Activated CD4-positive, alpha-beta T cell treated with anti-CD3 and anti-CD28 coated beads for 36 hours (primary cell): ENCODE measurements at regions not wholly inside any gene's neighbourhood (a gene's known extent, or its start where the extent isn't known, plus 50 kb on each side); places are given as distances from the start of the nearest gene placed in this dataset.
"Not testable (repeated sequence)": the region's sequence is repeated elsewhere in the genome, so short reads cannot be mapped to it uniquely, and the experiment has no call there.

Experiments
- ATAC-seq: fragments of 200-7000 bp; cut with Tn5 transposase; one replicate; pipeline ENCODE4 v1.10.0; 2021; ENCODE audit warnings: mild to moderate bottlenecking, moderate library complexity
- CTCF ChIA-PET: fragments of 350-600 bp; sonication (Branson Sonifier 250); formaldehyde crosslinking; loops from one replicate; lab custom pipeline; 2021; ENCODE audit warnings: antibody characterized with exemption; lab: Charles Lee
- POLR2A ChIA-PET: fragments of 350-600 bp; sonication (Branson Sonifier 250); formaldehyde crosslinking; loops from one replicate; lab custom pipeline; 2021; ENCODE audit warnings: antibody characterized with exemption, inconsistent platforms; lab: Charles Lee
- DNase-seq: peaks from one replicate; pipeline ENCODE4 v3.0.0-alpha.2; 2020
- H3K27ac Mint-ChIP-seq: one replicate; pipeline ENCODE4 v1.8.0; 2021; ENCODE audit warnings: mixed read lengths
- H3K27me3 Mint-ChIP-seq: one replicate; pipeline ENCODE4 v1.8.0; 2021; ENCODE audit warnings: mixed read lengths
- H3K36me3 Mint-ChIP-seq: one replicate; pipeline ENCODE4 v1.8.0; 2021; ENCODE audit warnings: low read depth, mixed read lengths
- H3K4me1 Mint-ChIP-seq: one replicate; pipeline ENCODE4 v1.8.0; 2021; ENCODE audit warnings: mixed read lengths
- H3K4me3 Mint-ChIP-seq: one replicate; pipeline ENCODE4 v1.8.0; 2021; ENCODE audit warnings: mild to moderate bottlenecking, moderate library complexity, mixed read lengths
- H3K9me3 Mint-ChIP-seq: one replicate; pipeline ENCODE4 v1.8.0; 2021; ENCODE audit warnings: low read depth, mixed read lengths
- intact Hi-C, 2 experiments: fragments of 100-400 bp; cut with DNase I in 1 of 2; cut with micrococcal nuclease in 1 of 2; formaldehyde crosslinking; loops; one replicate each; pipeline versions ENCODE4 v1.14.2 to v1.15.1; 2022 to 2024; cut with DNase I, micrococcal nuclease

- H3K9me3 Mint-ChIP-seq, intact Hi-C loops, ATAC-seq, H3K27ac Mint-ChIP-seq, POLR2A ChIA-PET, H3K4me1 Mint-ChIP-seq, CTCF ChIA-PET, H3K4me3 Mint-ChIP-seq, DNase-seq, H3K36me3 Mint-ChIP-seq: not testable (repeated sequence)
- H3K27me3 Mint-ChIP-seq, result peaks cover 13% of the 10 kb centered on the region
Measured at GRCh38 chr6:161657-162056, 130.6 kb upstream of the DUSP22 start.

- POLR2A ChIA-PET, result interaction anchor here (0.6 kb wide), 1 partner anchor 19 kb away, joined by 4 read pairs; no protein-coding TSS in a partner anchor
Measured at GRCh38 chr6:164720-165119, 127.6 kb upstream of the DUSP22 start.

GRCh38 chr6:165263-165662, 127.0 kb upstream of the DUSP22 start:
- ChIA-PET POLR2A (no interaction called here), CTCF (interaction anchor here (6.8 kb wide), 1 partner anchor 10 kb away, joined by 53 read pairs; no protein-coding TSS in a partner anchor)
- DNase-seq, result no peak
- intact Hi-C loops, result no loop called here
- H3K4me3 Mint-ChIP-seq, result no peak overlapping the region
- no peak overlapping the region for H3K27ac Mint-ChIP-seq
- H3K9me3 Mint-ChIP-seq, result no peaks in the 10 kb centered on the region
- H3K27me3 Mint-ChIP-seq, result peaks cover 6% of the 10 kb centered on the region
- ATAC-seq, result no peak
- H3K36me3 Mint-ChIP-seq, result no peaks in the 10 kb centered on the region
- H3K4me1 Mint-ChIP-seq, result no peaks in the 10 kb centered on the region

More at GRCh38 chr6:164720-165119, 127.6 kb upstream of the DUSP22 start:
- intact Hi-C loops, result no loop called here
- CTCF ChIA-PET, result interaction anchor here (0.6 to 6.8 kb wide), 3 partner anchors 9 to 215 kb away, joined by 3 to 53 read pairs (median 4); no protein-coding TSS in a partner anchor
- DNase-seq, result no peak
- H3K36me3 Mint-ChIP-seq, result no peaks in the 10 kb centered on the region
- no peak overlapping the region for H3K27ac Mint-ChIP-seq
- H3K27me3 Mint-ChIP-seq, result peaks cover 8% of the 10 kb centered on the region
- no peaks in the 10 kb centered on the region for H3K9me3 Mint-ChIP-seq
- no peak for ATAC-seq
- no peaks in the 10 kb centered on the region for H3K4me1 Mint-ChIP-seq
- no peak overlapping the region for H3K4me3 Mint-ChIP-seq

- Mint-ChIP-seq H3K9me3 (no peaks in the 10 kb centered on the region), H3K27me3 (peaks cover under 1% of the 10 kb centered on the region), H3K4me1 (no peaks in the 10 kb centered on the region), H3K27ac (no peak overlapping the region), H3K36me3 (no peaks in the 10 kb centered on the region), H3K4me3 (no peak overlapping the region)
- CTCF ChIA-PET, result interaction anchor here (1.3 to 6.8 kb wide), 3 partner anchors 10 to 323 kb away, joined by 3 to 53 read pairs (median 4); no protein-coding TSS in a partner anchor
- ATAC-seq, result no peak
- intact Hi-C loops, result no loop called here
- DNase-seq, result no peak
- POLR2A ChIA-PET, result interaction anchor here (0.6 kb wide), 1 partner anchor 212 kb away, joined by 7 read pairs; no protein-coding TSS in a partner anchor
Measured at GRCh38 chr6:165906-166305, 126.4 kb upstream of the DUSP22 start.

GRCh38 chr6:168865-169455, 123.3 kb upstream of the DUSP22 start:
- H3K4me3 Mint-ChIP-seq, result no peak overlapping the region
- H3K36me3 Mint-ChIP-seq, result no peaks in the 10 kb centered on the region
- H3K4me1 Mint-ChIP-seq, result peaks cover 6% of the 10 kb centered on the region
- peaks cover 7% of the 10 kb centered on the region for H3K9me3 Mint-ChIP-seq
- intact Hi-C loops, result no loop called here
- ATAC-seq, result peak; percentile 47
- POLR2A ChIA-PET, result no interaction called here
- CTCF ChIA-PET, result interaction anchor here (0.6 to 6.8 kb wide), 21 partner anchors 10 to 1368 kb away, joined by 3 to 53 read pairs (median 4); no protein-coding TSS in a partner anchor
- no peak for DNase-seq
- no peak overlapping the region for H3K27ac Mint-ChIP-seq
- peaks cover 1% of the 10 kb centered on the region for H3K27me3 Mint-ChIP-seq

- intact Hi-C loops, result no loop called here
- Mint-ChIP-seq H3K4me3 (no peak overlapping the region), H3K36me3 (no peaks in the 10 kb centered on the region), H3K4me1 (peaks cover 6% of the 10 kb centered on the region), H3K9me3 (peaks cover 7% of the 10 kb centered on the region), H3K27me3 (peaks cover 7% of the 10 kb centered on the region), H3K27ac (no peak overlapping the region)
- ATAC-seq (no peak), DNase-seq (no peak)
- POLR2A ChIA-PET, result no interaction called here
- CTCF ChIA-PET, result no interaction called here
Measured at GRCh38 chr6:174036-174435, 118.3 kb upstream of the DUSP22 start.

- POLR2A ChIA-PET, result no interaction called here
- no peak for DNase-seq
Measured at GRCh38 chr6:175680-176079, 116.6 kb upstream of the DUSP22 start.

GRCh38 chr6:176766-177165, 115.5 kb upstream of the DUSP22 start:
- H3K4me1 Mint-ChIP-seq, result peaks cover 22% of the 10 kb centered on the region
- H3K27me3 Mint-ChIP-seq, result peaks cover 11% of the 10 kb centered on the region
- H3K4me3 Mint-ChIP-seq, result no peak overlapping the region
- no peak overlapping the region for H3K27ac Mint-ChIP-seq
- no peak for ATAC-seq
- CTCF ChIA-PET, result interaction anchor here (1.4 kb wide), 1 partner anchor 10 kb away, joined by 3 read pairs; no protein-coding TSS in a partner anchor
- DNase-seq, result no peak
- H3K9me3 Mint-ChIP-seq, result peaks cover 8% of the 10 kb centered on the region
- H3K36me3 Mint-ChIP-seq, result no peaks in the 10 kb centered on the region
- intact Hi-C loops, result no loop called here
- POLR2A ChIA-PET, result no interaction called here

More at GRCh38 chr6:175680-176079, 116.6 kb upstream of the DUSP22 start:
- Mint-ChIP-seq H3K4me1 (peaks cover 13% of the 10 kb centered on the region), H3K9me3 (peaks cover 11% of the 10 kb centered on the region), H3K27me3 (peaks cover 11% of the 10 kb centered on the region), H3K27ac (no peak overlapping the region), H3K4me3 (no peak overlapping the region), H3K36me3 (no peaks in the 10 kb centered on the region)
- CTCF ChIA-PET, result no interaction called here
- ATAC-seq, result no peak
- intact Hi-C loops, result no loop called here

GRCh38 chr6:178119-178518, 114.2 kb upstream of the DUSP22 start:
- no peak overlapping the region for H3K27ac Mint-ChIP-seq
- CTCF ChIA-PET, result interaction anchor here (1.3 to 1.6 kb wide), 2 partner anchors 9 to 12 kb away, joined by 5 to 6 read pairs; no protein-coding TSS in a partner anchor
- H3K4me3 Mint-ChIP-seq, result no peak overlapping the region
- H3K36me3 Mint-ChIP-seq, result no peaks in the 10 kb centered on the region
- intact Hi-C loops, result no loop called here
- H3K9me3 Mint-ChIP-seq, result peaks cover 5% of the 10 kb centered on the region
- peaks cover 24% of the 10 kb centered on the region for H3K4me1 Mint-ChIP-seq
- POLR2A ChIA-PET, result no interaction called here
- no peak for ATAC-seq
- H3K27me3 Mint-ChIP-seq, result peaks cover 9% of the 10 kb centered on the region
- DNase-seq, result no peak

- H3K27ac Mint-ChIP-seq, H3K27me3 Mint-ChIP-seq, intact Hi-C loops, H3K4me3 Mint-ChIP-seq, POLR2A ChIA-PET, H3K36me3 Mint-ChIP-seq, DNase-seq, ATAC-seq, H3K9me3 Mint-ChIP-seq: not testable (repeated sequence)
- CTCF ChIA-PET, result interaction anchor here (0.7 to 2.1 kb wide), 5 partner anchors 10 to 1730 kb away, joined by 3 to 13 read pairs (median 5); no protein-coding TSS in a partner anchor
- peaks cover 28% of the 10 kb centered on the region for H3K4me1 Mint-ChIP-seq
Measured at GRCh38 chr6:178929-179328, 113.4 kb upstream of the DUSP22 start.

- CTCF ChIA-PET, result interaction anchor here (0.7 to 2.1 kb wide), 8 partner anchors 10 to 1729 kb away, joined by 3 to 13 read pairs (median 3); no protein-coding TSS in a partner anchor
- no peak for DNase-seq
- H3K4me1 Mint-ChIP-seq, result peaks cover 31% of the 10 kb centered on the region
- ATAC-seq, result no peak
- H3K36me3 Mint-ChIP-seq, result no peaks in the 10 kb centered on the region
- no peak overlapping the region for H3K4me3 Mint-ChIP-seq
- no peak overlapping the region for H3K27ac Mint-ChIP-seq
- peaks cover 9% of the 10 kb centered on the region for H3K27me3 Mint-ChIP-seq
- peaks cover 3% of the 10 kb centered on the region for H3K9me3 Mint-ChIP-seq
- POLR2A ChIA-PET, result interaction anchor here (0.9 kb wide), 1 partner anchor 10 kb away, joined by 5 read pairs; no protein-coding TSS in a partner anchor
- intact Hi-C loops, result no loop called here
Measured at GRCh38 chr6:179340-179950, 112.8 kb upstream of the DUSP22 start.
